Activated CD4-positive, CD25-positive, alpha-beta regulatory T cell treated with anti-CD3 and anti-CD28 coated beads, Interleukin-2, amount 50 U/mL, for 24 hours (primary cell): ENCODE measurements at regions not wholly inside any gene's neighbourhood (a gene's known extent, or its start where the extent isn't known, plus 50 kb on each side); places are given as distances from the start of the nearest gene placed in this dataset.
"Not testable (repeated sequence)": the region's sequence is repeated elsewhere in the genome, so short reads cannot be mapped to it uniquely, and the experiment has no call there.

Experiments
- ATAC-seq, 2 donors: fragments of 150-1000 bp; cut with Tn5 transposase; one replicate each; pipeline ENCODE4 v1.10.0; 2021; ENCODE audit warnings: mild to moderate bottlenecking in 1 of 2, moderate library complexity in 1 of 2

GRCh38 chr3:4153771-4154170, 149.4 kb upstream of the SETMAR start:
- no peak for ATAC-seq

GRCh38 chr3:4158329-4158728, 144.8 kb upstream of the SETMAR start:
- ATAC-seq, result no peak

GRCh38 chr3:4162096-4162495, 141.1 kb upstream of the SETMAR start:
- no peak for ATAC-seq

- ATAC-seq, result no peak
Measured at GRCh38 chr3:4163011-4163410, 140.2 kb upstream of the SETMAR start.

GRCh38 chr3:4166540-4166939, 136.6 kb upstream of the SETMAR start:
- no peak for ATAC-seq

GRCh38 chr3:4167230-4167629, 135.9 kb upstream of the SETMAR start:
- not testable (repeated sequence) for ATAC-seq

GRCh38 chr3:4174791-4175190, 128.4 kb upstream of the SETMAR start:
- ATAC-seq, result no peak

- ATAC-seq, result no peak
Measured at GRCh38 chr3:4191971-4192370, 111.2 kb upstream of the SETMAR start.

GRCh38 chr3:4195006-4195405, 108.2 kb upstream of the SETMAR start:
- ATAC-seq, result no peak

GRCh38 chr3:4196506-4197147, 106.5 kb upstream of the SETMAR start:
- ATAC-seq, result no peak

- ATAC-seq, result no peak
Measured at GRCh38 chr3:4197670-4198069, 105.5 kb upstream of the SETMAR start.

GRCh38 chr3:4198491-4198890, 104.7 kb upstream of the SETMAR start:
- no peak for ATAC-seq

- ATAC-seq, result not testable (repeated sequence)
Measured at GRCh38 chr3:4204776-4205175, 98.4 kb upstream of the SETMAR start.

GRCh38 chr3:4207672-4208071, 95.5 kb upstream of the SETMAR start:
- no peak for ATAC-seq

GRCh38 chr3:4208556-4208955, 94.6 kb upstream of the SETMAR start:
- ATAC-seq, result no peak

GRCh38 chr3:4211610-4212009, 91.6 kb upstream of the SETMAR start:
- ATAC-seq, result no peak

GRCh38 chr3:4213420-4213819, 89.7 kb upstream of the SETMAR start:
- ATAC-seq, result not testable (repeated sequence)

- ATAC-seq, result not testable (repeated sequence)
Measured at GRCh38 chr3:4216974-4217373, 86.2 kb upstream of the SETMAR start.

- ATAC-seq, result no peak
Measured at GRCh38 chr3:4218456-4219226, 84.5 kb upstream of the SETMAR start.

GRCh38 chr3:4219227-4219568, 84.0 kb upstream of the SETMAR start:
- no peak for ATAC-seq

GRCh38 chr3:4220065-4220464, 83.1 kb upstream of the SETMAR start:
- no peak for ATAC-seq

- ATAC-seq, result no peak
Measured at GRCh38 chr3:4222574-4223175, 80.5 kb upstream of the SETMAR start.

- no peak for ATAC-seq
Measured at GRCh38 chr3:4223777-4224176, 79.4 kb upstream of the SETMAR start.

- no peak for ATAC-seq
Measured at GRCh38 chr3:4224331-4224730, 78.8 kb upstream of the SETMAR start.
